Chondrocyte (in vitro differentiated cells): ENCODE measurements at regions not wholly inside any gene's neighbourhood (a gene's known extent, or its start where the extent isn't known, plus 50 kb on each side); places are given as distances from the start of the nearest gene placed in this dataset.
"Not testable (repeated sequence)": the region's sequence is repeated elsewhere in the genome, so short reads cannot be mapped to it uniquely, and the experiment has no call there.

Source experiments
- DNase-seq: peaks from one replicate; pipeline ENCODE4 v3.0.0; 2021; ENCODE audit warnings: mixed read lengths, low spot score
- H3K27ac Mint-ChIP-seq: one replicate; pipeline ENCODE4 v1.8.0; 2021; ENCODE audit warnings: mild to moderate bottlenecking, moderate library complexity, mixed read lengths; ENCODE audit not compliant: unreplicated experiment
- H3K27me3 Mint-ChIP-seq: 2 replicates; pipeline ENCODE4 v1.8.0; 2021; ENCODE audit warnings: low read depth, mixed read lengths
- H3K36me3 Mint-ChIP-seq: 2 replicates; pipeline ENCODE4 v1.8.0; 2021; ENCODE audit warnings: low read depth, mixed read lengths
- H3K4me1 Mint-ChIP-seq: 2 replicates; pipeline ENCODE4 v1.8.0; 2021; ENCODE audit warnings: low read depth, mild to moderate bottlenecking, mixed read lengths
- H3K4me3 Mint-ChIP-seq: one replicate; pipeline ENCODE4 v1.8.0; 2021; ENCODE audit warnings: mild to moderate bottlenecking, moderate library complexity, mixed read lengths; ENCODE audit not compliant: unreplicated experiment
- H3K9me3 Mint-ChIP-seq: 2 replicates; pipeline ENCODE4 v1.8.0; 2021; ENCODE audit warnings: low read depth, mixed read lengths
- CTCF ChIP-seq: fragments of 200-600 bp; sonication (generic); IDR thresholded peaks from 2 replicates; pipeline ENCODE4 v1.5.0; 2021; ENCODE audit warnings: antibody characterized with exemption, mild to moderate bottlenecking, moderate library complexity

DNA sequence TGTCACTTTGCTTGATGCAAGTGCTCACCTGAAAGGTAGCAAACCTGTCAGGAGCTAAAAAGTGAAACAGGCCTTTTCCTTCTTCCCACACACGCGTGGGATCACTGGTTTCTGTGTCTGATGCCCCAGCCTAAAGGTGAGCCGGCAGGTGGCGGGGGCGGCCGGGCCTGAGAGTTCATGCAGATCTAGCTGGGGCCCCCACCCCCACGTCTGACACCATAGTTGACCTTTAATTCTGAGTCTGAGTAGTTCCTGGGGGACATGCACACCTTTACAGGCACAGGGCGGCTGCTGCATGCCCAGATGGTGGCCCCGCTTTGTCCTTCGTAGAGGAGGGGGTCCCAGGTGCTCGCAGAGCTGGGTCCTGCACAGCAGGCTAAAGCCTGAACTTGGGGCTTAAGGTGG is 345.3 kb downstream of the TEX29 start:
- H3K4me3 Mint-ChIP-seq: no peak overlapping the region
- no peaks in the 10 kb centered on the region for H3K36me3 Mint-ChIP-seq
- peaks cover 1% of the 10 kb centered on the region for H3K27me3 Mint-ChIP-seq
- no peaks in the 10 kb centered on the region for H3K4me1 Mint-ChIP-seq
- H3K9me3 Mint-ChIP-seq: no peaks in the 10 kb centered on the region
- no peak for DNase-seq
- TF ChIP-seq CTCF: no peak
- H3K27ac Mint-ChIP-seq: no peak overlapping the region

- TF ChIP-seq CTCF: no peak
- H3K4me1 Mint-ChIP-seq: no peaks in the 10 kb centered on the region
- H3K9me3 Mint-ChIP-seq: no peaks in the 10 kb centered on the region
- H3K27me3 Mint-ChIP-seq: peaks cover 1% of the 10 kb centered on the region
- no peak for DNase-seq
- no peaks in the 10 kb centered on the region for H3K36me3 Mint-ChIP-seq
- no peak overlapping the region for H3K4me3 Mint-ChIP-seq
- H3K27ac Mint-ChIP-seq: no peak overlapping the region
Observed at GRCh38 chr13:111666164-111666776, 345.8 kb downstream of the TEX29 start.

- Mint-ChIP-seq H3K4me3 (no peak overlapping the region), H3K27ac (no peak overlapping the region), H3K27me3 (no peaks in the 10 kb centered on the region), H3K36me3 (no peaks in the 10 kb centered on the region), H3K9me3 (no peaks in the 10 kb centered on the region), H3K4me1 (no peaks in the 10 kb centered on the region)
- DNase-seq: no peak
- TF ChIP-seq CTCF: no peak
Observed at GRCh38 chr13:111667757-111668156, 347.3 kb downstream of the TEX29 start.

- DNase-seq: no peak
- Mint-ChIP-seq H3K36me3 (no peaks in the 10 kb centered on the region), H3K9me3 (no peaks in the 10 kb centered on the region), H3K4me1 (no peaks in the 10 kb centered on the region), H3K27ac (no peak overlapping the region), H3K27me3 (no peaks in the 10 kb centered on the region), H3K4me3 (no peak overlapping the region)
- no peak for TF ChIP-seq CTCF
Observed at GRCh38 chr13:111668451-111668850, 348.0 kb downstream of the TEX29 start.

DNA sequence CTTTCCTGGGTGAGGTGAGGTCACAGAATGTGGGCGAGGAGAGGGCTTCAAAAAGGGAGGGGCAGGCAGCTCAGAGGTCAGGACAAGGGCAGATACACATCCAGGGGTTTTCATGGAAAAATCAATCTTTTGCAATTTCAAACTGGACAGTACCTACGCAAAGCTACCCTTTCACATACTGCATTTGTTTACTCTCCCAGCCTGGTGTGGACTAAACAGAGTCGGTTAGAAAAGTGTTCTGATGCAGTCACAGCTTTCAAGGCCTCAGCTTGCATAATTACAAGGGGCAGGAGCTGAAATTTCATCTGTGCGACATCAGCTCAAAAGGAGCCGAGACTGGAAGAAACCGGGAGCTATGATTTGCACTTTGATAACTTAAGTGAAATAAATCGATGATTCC is 351.8 kb downstream of the TEX29 start:
- not testable (repeated sequence) for H3K27me3 Mint-ChIP-seq, H3K27ac Mint-ChIP-seq, H3K36me3 Mint-ChIP-seq, H3K9me3 Mint-ChIP-seq, H3K4me3 Mint-ChIP-seq, DNase-seq, H3K4me1 Mint-ChIP-seq

DNA sequence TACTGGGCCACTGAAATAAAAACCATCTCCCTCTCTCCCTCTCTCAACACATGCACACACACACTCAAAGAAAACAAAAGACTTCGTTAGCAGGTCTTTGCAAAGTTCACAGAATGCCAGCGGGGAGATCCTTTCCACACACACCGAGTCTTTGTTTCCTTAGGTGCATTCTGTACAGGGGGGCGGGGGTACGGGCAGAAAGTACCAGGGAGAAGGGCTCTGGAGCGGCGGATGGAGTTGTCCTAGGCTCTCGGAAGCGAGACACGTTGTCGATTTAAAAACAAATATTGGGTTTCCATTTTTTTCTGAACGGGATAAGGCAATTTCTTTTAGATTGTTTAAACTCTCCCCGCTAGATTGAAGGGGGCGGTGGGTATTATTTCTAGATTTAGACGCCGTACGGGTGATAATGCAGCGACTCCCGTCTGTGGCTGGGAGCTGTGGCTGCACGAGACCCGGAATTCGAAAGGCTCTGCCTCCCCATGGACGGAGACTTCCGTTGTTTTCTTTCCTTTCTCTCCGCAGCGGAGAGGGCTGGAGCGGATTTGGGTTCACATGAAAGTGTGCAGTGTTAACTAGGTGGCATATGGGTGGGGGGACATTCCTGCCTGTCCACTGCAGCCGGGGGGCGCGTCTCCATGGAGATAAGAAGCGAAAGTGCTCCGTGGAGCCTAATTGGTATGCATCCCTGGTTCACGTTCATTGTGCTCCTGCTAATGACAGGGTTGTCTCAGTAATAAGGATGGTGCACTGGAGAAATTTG is 357.9 kb downstream of the TEX29 start:
- H3K27ac Mint-ChIP-seq, H3K4me3 Mint-ChIP-seq, H3K4me1 Mint-ChIP-seq, H3K27me3 Mint-ChIP-seq, H3K9me3 Mint-ChIP-seq, DNase-seq, H3K36me3 Mint-ChIP-seq: not testable (repeated sequence)

DNA sequence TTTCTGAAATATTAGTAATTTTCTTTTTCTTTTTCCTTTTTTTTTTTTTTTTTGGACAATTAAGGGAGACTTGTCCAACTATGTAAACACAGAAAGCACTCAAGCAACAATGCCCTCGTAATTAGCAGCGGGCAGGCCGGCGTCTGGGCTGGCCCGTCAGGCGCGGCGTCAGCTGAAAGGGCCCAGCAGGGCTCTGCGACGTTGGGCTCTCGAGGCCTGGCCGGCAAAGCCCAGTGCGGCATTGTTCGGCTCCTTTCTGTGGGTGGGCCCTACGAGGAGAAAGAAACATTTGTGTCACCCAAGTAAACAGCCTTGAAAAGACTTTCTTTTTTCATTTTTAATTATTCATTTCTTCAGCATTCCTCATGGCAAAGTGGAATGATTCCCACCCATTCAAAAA is 359.2 kb downstream of the TEX29 start:
- H3K4me1 Mint-ChIP-seq, H3K36me3 Mint-ChIP-seq, H3K27me3 Mint-ChIP-seq, H3K4me3 Mint-ChIP-seq, H3K27ac Mint-ChIP-seq, DNase-seq, H3K9me3 Mint-ChIP-seq: not testable (repeated sequence)

- H3K4me1 Mint-ChIP-seq, H3K27ac Mint-ChIP-seq, DNase-seq, H3K9me3 Mint-ChIP-seq, H3K36me3 Mint-ChIP-seq, H3K4me3 Mint-ChIP-seq, H3K27me3 Mint-ChIP-seq: not testable (repeated sequence)
Observed at GRCh38 chr13:111680100-111680499, 359.7 kb downstream of the TEX29 start.

DNA sequence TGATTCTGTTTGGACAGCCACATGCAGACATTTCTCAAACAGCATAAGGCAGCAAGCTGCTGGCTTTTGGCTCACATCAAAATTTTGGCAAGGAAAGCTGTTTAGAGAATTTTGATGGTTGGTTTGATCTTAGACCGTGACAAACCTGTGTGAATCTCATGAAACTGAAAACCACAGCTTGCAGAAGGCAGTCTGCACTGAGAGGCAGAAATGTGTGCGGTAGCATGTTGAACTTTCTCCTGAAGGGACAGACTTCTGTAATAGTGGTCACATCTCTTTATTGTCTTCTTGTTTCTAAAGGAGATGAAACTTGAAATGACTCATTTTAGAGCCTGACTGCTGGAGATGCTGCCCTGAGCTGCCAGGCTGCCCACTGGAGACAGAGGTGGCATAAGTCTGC is 371.6 kb downstream of the TEX29 start:
- not testable (repeated sequence) for H3K4me3 Mint-ChIP-seq, H3K36me3 Mint-ChIP-seq, H3K27me3 Mint-ChIP-seq, H3K4me1 Mint-ChIP-seq, H3K27ac Mint-ChIP-seq, DNase-seq, H3K9me3 Mint-ChIP-seq
